SJSA1 (cell line): ENCODE measurements at regions not wholly inside any gene's neighbourhood (a gene's known extent, or its start where the extent isn't known, plus 50 kb on each side); places are given as distances from the start of the nearest gene placed in this dataset.
"Not testable (repeated sequence)": the region's sequence is repeated elsewhere in the genome, so short reads cannot be mapped to it uniquely, and the experiment has no call there.

Experiments
- DNase-seq, 2 experiments: peaks; one replicate each; pipeline ENCODE4 v3.0.0-alpha.2; 2015 to 2020; ENCODE audit warnings: low spot score in 2 of 2, low read depth in 1 of 2
- H3K27ac ChIP-seq: fragments of 250-450 bp; sonication (Bioruptor Pico); 2 replicates; pipeline ENCODE4 v1.5.1; 2020; ENCODE audit warnings: mild to moderate bottlenecking, moderate library complexity
- H3K27me3 ChIP-seq: fragments of 250-450 bp; sonication (Bioruptor Pico); replicated peaks from 2 replicates; pipeline ENCODE4 v1.5.1; 2020; ENCODE audit warnings: mild to moderate bottlenecking, moderate library complexity
- H3K36me3 ChIP-seq: fragments of 250-450 bp; sonication (Bioruptor Pico); 2 replicates; pipeline ENCODE4 v1.5.1; 2020; ENCODE audit warnings: mild to moderate bottlenecking
- H3K4me1 ChIP-seq: fragments of 250-450 bp; sonication (Bioruptor Pico); replicated peaks from 2 replicates; pipeline ENCODE4 v1.6.1; 2021; ENCODE audit warnings: mild to moderate bottlenecking
- H3K4me3 ChIP-seq: fragments of 250-450 bp; sonication (Bioruptor Pico); 2 replicates; pipeline ENCODE4 v1.5.1; 2020; ENCODE audit warnings: mild to moderate bottlenecking
- H3K9me3 ChIP-seq: fragments of 250-450 bp; sonication (Bioruptor Pico); replicated peaks from 2 replicates; pipeline ENCODE4 v1.5.1; 2020; ENCODE audit warnings: mild to moderate bottlenecking

DNA sequence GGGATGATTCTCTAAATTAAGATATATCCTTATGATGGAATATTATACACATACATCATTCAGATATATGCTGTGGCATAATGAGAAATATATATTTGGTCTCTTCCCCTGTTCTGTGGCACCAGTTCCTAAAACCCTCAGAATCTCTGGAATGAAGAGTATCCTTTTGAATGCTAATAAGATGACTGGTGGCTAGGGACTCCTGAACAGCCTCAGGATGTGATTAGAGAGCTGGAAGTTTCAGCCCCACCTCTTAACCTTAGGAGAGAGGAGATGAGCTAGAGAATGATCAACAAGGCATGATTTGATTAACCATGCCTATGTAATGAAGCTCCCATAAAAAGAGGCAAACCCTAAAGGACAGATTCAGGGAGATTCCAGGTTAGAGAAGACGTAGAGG lies 632.0 kb downstream of the IQCM start:
- Histone ChIP-seq H3K4me1 (no peaks in the 10 kb centered on the region), H3K9me3 (no peaks in the 10 kb centered on the region), H3K36me3 (no peaks in the 10 kb centered on the region), H3K27me3 (0 out of 2 replicates have a peak, but pooled peaks cover 3% of the 10 kb centered on the region), H3K27ac (no peak overlapping the region), H3K4me3 (no peak overlapping the region)
- DNase-seq = no peak

DNA sequence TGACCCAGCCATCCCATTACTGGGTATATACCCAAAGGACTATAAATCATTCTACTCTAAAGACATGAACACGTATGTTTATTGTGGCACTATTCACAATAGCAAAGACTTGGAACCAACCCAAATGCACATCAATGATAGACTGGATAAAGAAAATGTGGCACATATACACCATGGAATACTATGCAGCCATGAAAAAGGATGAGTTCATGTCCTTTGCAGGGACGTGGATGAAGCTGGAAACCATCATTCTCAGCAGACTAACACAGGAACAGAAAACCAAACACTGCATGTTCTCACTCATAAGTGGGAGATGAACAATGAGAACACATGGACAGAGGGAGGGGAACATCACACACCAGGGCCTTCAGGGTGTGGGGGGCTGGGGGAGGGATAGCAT lies 634.2 kb downstream of the IQCM start:
- not testable (repeated sequence) for H3K4me1 ChIP-seq, H3K27me3 ChIP-seq, H3K4me3 ChIP-seq, H3K27ac ChIP-seq, H3K9me3 ChIP-seq, H3K36me3 ChIP-seq, DNase-seq

DNA sequence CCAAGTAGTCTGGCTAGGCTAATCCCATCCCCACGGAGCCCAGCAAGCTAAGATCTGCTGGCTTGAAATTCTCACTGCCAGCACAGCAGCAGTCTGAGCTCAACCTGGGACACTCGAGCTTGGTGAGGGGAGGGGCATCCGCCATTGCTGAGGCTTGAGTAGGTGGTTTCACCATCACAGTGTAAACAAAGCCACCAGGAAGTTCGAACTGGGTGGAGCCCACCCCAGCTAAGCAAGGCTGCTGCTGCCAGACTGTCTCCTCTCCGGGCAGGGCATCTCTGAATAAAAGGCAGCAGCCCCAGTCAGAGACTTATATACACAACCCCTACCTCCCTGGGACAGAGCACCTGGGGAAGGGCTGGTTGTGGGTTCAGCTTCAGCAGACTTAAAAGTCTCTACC lies 639.6 kb downstream of the IQCM start:
- H3K4me3 ChIP-seq = no peak overlapping the region

DNA sequence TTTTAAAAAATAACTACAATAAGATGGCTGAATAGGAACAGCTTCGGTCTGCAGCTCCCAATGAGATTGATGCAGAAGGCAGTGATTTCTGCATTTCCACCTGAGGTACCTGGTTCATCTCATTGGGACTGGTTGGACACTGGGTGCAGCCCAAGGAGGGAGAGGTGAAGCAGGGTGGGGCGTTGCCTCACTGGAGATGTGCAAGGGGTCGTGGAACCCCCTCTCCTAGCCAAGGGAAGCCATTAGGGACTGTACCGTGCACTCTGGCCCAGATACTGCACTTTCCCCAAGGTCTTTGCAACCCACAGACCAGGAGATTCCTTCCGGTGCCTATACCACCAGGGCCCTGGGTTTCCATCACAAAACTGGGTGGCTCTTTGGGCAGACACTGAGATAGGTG lies 640.1 kb downstream of the IQCM start:
- H3K36me3 ChIP-seq = no peaks in the 10 kb centered on the region

More for the DNA sequence above, 639.6 kb downstream of the IQCM start:
- no peaks in the 10 kb centered on the region; the same call in 1 of the 2 replicates for H3K4me1 ChIP-seq
- no peaks in the 10 kb centered on the region for H3K9me3 ChIP-seq
- H3K27me3 ChIP-seq = no peaks in the 10 kb centered on the region; the same call in none of the 2 replicates
- no peak overlapping the region for H3K27ac ChIP-seq
- H3K36me3 ChIP-seq = no peaks in the 10 kb centered on the region
- DNase-seq = no peak

DNA sequence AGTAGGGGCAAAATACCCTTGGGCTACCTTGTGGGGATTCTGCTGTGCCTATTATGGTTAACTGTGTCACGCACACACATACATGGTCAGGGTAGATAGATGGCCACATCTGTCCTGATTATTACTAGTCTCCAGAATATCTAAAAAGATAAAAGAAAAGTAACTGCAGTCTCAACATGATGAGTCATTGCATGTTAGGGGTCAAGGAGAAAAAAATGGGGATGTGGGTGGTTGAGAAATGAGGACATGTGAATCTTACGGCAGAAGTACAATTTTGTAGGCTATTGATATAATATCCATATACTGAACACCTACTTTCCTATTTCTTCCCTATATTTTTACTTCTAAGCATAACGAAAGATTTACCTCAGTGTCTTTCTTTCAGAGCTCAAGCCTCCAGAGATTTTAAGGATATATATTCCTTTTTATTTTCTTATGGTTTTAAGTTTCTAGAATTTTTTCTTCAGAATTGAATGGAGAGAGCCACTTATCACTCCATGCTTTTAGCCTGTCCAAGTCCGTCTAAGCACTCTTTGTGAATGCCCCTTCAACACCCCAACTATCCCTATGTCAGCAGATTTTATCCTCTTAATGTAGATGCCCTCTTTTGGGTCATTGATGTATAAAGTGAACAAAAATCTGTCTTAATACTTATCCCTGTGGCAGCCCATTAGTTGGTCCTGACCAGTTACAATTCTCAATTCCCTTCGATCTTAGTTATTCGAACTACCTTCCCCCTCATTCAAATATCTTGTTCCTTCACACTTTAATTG lies 642.2 kb downstream of the IQCM start:
- H3K9me3 ChIP-seq = no peaks in the 10 kb centered on the region
- no peak overlapping the region for H3K4me3 ChIP-seq
- DNase-seq = no peak
- H3K27ac ChIP-seq = no peak overlapping the region
- H3K27me3 ChIP-seq = no peaks in the 10 kb centered on the region; the same call in none of the 2 replicates
- H3K36me3 ChIP-seq = no peaks in the 10 kb centered on the region
- no peaks in the 10 kb centered on the region; the same call in 1 of the 2 replicates for H3K4me1 ChIP-seq

More for the DNA sequence above, 640.1 kb downstream of the IQCM start:
- Histone ChIP-seq H3K27ac (no peak overlapping the region), H3K9me3 (no peaks in the 10 kb centered on the region), H3K4me3 (no peak overlapping the region), H3K4me1 (no peaks in the 10 kb centered on the region; the same call in 1 of the 2 replicates), H3K27me3 (no peaks in the 10 kb centered on the region; the same call in none of the 2 replicates)
- no peak for DNase-seq

DNA sequence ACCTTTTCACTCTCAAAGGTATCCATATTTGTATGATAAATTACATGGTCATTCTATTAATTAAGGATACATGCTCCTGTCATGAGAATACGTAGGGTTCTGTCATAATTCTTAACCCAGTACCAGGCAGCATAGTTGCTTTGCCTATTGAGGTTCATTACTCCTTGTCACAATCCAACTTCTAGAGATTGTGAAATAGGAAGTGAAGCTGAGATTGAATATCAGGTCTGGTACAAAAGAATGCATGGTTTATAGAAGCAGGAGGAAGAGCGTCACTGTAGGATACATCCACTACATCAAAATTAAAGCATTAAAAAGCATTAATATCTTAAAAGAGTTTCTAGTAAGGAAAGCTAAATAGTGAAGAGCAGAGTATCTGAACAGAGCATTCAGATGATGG lies 647.0 kb downstream of the IQCM start:
- Histone ChIP-seq H3K4me1 (peaks cover 14% of the 10 kb centered on the region), H3K9me3 (no peaks in the 10 kb centered on the region), H3K27ac (no peak overlapping the region), H3K36me3 (no peaks in the 10 kb centered on the region), H3K4me3 (no peak overlapping the region), H3K27me3 (no peaks in the 10 kb centered on the region; the same call in none of the 2 replicates)
- DNase-seq = no peak

DNA sequence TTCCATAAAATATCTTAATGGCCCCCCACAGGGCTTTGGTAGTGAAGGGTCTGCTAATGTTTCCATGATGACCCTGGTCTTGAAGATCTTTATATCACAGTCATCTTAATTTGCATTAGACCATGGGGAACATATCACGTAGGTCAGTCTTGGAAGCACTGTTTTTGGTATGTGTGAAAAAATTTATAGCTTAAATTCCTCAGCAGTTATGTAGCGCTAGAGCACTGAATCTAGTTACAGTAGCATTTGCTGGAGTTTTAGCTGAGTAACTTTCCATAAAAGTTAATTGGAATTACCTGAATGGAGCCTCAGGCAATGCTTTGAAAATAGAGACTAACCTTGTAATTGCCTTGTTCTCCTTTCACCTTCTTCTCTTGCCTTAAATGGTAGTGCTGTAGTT lies 648.8 kb downstream of the IQCM start:
- peaks cover 21% of the 10 kb centered on the region for H3K4me1 ChIP-seq
- DNase-seq = no peak
- H3K27ac ChIP-seq = no peak overlapping the region
- H3K9me3 ChIP-seq = no peaks in the 10 kb centered on the region
- H3K4me3 ChIP-seq = no peak overlapping the region
- H3K27me3 ChIP-seq = no peaks in the 10 kb centered on the region
- no peaks in the 10 kb centered on the region for H3K36me3 ChIP-seq

DNA sequence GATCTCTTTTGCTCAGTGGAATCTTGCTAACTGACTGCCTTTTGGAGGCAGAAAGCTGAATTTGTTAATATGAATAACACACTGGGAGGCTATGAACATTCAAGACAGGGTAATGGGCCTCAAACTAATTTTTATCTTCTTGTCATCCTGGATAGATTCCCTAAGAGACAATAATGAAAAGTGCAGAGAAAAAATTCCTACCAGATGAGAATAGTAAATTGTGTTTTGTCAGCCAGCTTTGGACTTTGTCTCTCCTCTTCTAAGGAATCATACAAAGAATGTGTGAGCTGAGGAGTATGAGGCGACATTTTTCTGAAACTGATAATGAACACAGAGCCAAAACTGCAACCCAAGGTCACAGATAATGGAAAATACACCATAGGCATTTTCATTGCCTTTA lies 649.3 kb downstream of the IQCM start:
- Histone ChIP-seq H3K4me1 (peaks cover 21% of the 10 kb centered on the region), H3K27me3 (no peaks in the 10 kb centered on the region), H3K4me3 (no peak overlapping the region), H3K9me3 (no peaks in the 10 kb centered on the region), H3K27ac (no peak overlapping the region), H3K36me3 (no peaks in the 10 kb centered on the region)
- no peak for DNase-seq

DNA sequence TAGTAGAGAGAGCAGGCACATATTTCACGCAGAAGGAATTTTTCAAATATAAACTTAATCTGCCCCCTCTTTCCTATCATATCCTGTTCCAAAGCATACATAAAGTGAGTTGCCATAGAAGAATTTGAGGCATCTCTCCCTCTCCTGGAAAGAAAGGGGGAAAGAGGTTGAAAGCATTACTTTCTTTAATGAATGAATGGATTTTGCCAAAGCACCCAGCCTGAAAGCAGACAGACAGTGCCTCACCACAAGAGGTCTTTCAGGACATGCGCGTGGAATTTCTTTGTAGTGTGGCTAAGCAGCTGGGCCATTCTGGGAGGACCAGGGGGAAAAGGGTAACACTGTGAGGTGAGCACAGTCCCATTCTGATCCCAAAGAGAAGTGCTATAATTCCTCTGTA lies 651.4 kb downstream of the IQCM start:
- Histone ChIP-seq H3K36me3 (no peaks in the 10 kb centered on the region), H3K27me3 (no peaks in the 10 kb centered on the region), H3K9me3 (no peaks in the 10 kb centered on the region), H3K4me3 (no peak overlapping the region), H3K4me1 (peaks cover 21% of the 10 kb centered on the region), H3K27ac (peak overlapping the region; percentile 86)
- peak; percentile 73 to 82 for DNase-seq

DNA sequence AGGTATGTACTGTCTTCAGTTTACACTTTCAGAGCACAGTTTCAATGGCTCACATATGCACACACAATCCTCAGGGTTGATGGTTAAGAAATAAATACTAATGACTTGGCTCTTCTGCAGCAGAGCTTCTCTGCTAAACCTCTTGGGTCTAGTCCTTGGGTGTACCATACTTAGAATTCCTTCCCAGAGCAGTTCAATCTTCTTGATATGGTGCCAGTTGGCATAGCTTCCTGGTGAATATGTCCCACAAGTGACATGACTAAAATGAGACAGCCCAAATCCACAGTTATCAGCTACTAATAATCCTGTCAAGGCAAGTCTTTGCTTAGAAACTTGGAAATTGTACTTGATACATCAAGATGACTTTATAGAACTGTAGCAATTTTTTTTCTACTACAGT lies 654.4 kb downstream of the IQCM start:
- DNase-seq = no peak
- peaks cover 21% of the 10 kb centered on the region for H3K4me1 ChIP-seq
- H3K9me3 ChIP-seq = no peaks in the 10 kb centered on the region
- H3K4me3 ChIP-seq = no peak overlapping the region
- H3K27me3 ChIP-seq = no peaks in the 10 kb centered on the region
- H3K36me3 ChIP-seq = no peaks in the 10 kb centered on the region
- no peak overlapping the region for H3K27ac ChIP-seq

DNA sequence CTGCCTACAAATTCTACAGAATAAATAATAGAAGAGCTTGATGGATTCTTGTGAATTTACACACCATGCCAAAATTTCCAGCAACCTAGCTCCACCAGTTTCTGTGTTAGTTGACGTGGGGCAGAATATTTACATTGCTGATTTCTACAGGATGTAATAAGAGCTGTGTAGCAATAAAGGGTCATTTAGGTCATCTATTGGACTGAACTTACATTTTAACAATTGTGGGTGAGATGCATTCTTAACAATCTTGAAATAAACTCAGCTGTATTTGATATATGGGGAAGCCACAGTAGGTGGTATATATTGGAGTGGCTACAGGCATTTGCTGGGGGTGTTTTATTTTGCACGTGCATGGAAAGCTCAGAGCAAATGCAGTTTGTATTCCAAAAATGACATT lies 655.3 kb downstream of the IQCM start:
- Histone ChIP-seq H3K36me3 (no peaks in the 10 kb centered on the region), H3K27ac (no peak overlapping the region), H3K27me3 (no peaks in the 10 kb centered on the region), H3K4me1 (peaks cover 21% of the 10 kb centered on the region), H3K4me3 (no peak overlapping the region), H3K9me3 (no peaks in the 10 kb centered on the region)
- DNase-seq = no peak

DNA sequence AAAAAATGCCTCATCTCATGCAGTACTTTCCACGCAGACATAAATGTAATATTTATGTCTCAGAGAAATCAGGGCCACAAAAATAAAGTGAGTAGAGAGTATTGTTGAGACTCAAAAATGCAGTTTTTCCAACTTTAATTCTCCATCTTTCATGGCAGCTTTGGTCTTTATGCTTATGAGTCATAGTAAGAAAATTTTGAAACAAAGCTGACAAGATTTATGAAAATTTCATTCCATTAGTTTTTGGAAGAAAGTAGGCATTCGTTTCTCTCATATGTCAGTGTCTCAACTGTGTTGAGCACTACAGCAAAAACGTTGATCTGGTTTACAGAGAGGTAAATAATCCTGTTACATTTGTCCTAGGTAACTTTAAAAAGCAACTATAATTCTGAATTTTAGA lies 656.8 kb downstream of the IQCM start:
- no peaks in the 10 kb centered on the region for H3K27me3 ChIP-seq
- H3K36me3 ChIP-seq = no peaks in the 10 kb centered on the region
- no peaks in the 10 kb centered on the region for H3K9me3 ChIP-seq
- no peak overlapping the region for H3K27ac ChIP-seq
- peaks cover 8% of the 10 kb centered on the region for H3K4me1 ChIP-seq
- no peak overlapping the region for H3K4me3 ChIP-seq
- DNase-seq = no peak

DNA sequence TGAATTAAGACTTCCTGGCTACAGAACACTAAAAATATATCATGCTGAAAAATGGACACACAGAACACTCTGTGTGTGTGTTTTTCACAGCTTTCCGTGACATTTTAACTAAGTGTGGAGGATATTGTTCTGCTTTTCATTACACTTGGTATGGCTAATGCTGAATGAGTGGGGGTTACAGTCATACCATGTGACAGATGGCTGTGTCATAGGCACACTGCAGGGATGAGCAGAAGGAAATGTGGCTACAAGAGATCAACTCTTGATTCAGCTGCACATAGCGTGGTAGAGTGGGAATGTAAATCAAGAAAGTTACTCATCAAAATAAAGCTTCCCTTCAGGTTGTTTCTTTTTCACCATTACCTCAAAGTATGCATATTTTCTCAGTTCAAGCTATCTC lies 669.8 kb downstream of the IQCM start:
- no peak overlapping the region for H3K27ac ChIP-seq
- H3K36me3 ChIP-seq = no peaks in the 10 kb centered on the region
- no peaks in the 10 kb centered on the region for H3K9me3 ChIP-seq
- peaks cover 9% of the 10 kb centered on the region for H3K4me1 ChIP-seq
- peak; percentile 35 to 48 for DNase-seq
- H3K27me3 ChIP-seq = no peaks in the 10 kb centered on the region
- H3K4me3 ChIP-seq = no peak overlapping the region

DNA sequence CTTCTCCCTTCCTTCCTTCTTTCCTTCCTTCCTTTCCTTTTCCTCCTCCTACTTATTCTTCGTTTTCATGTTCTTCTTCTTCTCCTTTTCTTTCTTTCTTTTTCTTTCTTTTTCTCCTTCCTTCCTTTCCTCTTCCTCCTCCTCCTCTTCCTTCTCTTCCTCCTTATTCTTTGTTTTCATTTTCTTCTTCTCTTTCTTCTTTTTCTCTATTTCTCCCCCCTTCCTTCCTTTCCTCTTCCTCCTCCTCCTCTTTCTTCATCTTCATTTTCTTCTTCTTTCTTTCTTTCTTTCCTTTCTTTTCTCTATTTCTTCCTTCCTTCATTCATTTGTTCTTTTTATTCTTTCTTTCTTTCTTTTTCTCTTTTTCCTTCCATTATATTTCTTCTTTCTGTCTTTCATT lies 671.6 kb downstream of the IQCM start:
- Histone ChIP-seq H3K4me1 (peaks cover 13% of the 10 kb centered on the region), H3K36me3 (no peaks in the 10 kb centered on the region), H3K4me3 (no peak overlapping the region), H3K9me3 (no peaks in the 10 kb centered on the region), H3K27me3 (no peaks in the 10 kb centered on the region), H3K27ac (no peak overlapping the region)
- DNase-seq = no peak

DNA sequence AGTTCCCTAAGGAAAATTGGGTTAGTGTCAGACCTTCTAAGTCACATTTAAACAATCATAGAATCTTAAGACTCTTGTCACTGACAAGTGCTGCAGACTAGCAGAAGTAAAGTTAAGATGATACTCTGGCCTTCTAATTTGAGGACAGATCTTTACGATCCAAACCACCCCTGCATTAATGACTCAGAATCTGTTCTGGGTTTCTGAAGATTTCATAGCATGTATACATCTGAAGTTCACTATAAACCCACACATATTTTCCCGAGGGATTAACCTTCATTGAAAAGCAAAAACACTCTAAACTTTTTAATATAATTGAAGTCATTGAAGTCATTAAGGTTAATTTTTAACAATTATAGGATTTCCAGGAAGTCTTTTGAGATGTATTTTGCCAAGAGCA lies 674.3 kb downstream of the IQCM start:
- Histone ChIP-seq H3K9me3 (no peaks in the 10 kb centered on the region; the same call in 1 of the 2 replicates), H3K27ac (no peak overlapping the region), H3K4me1 (peaks cover 18% of the 10 kb centered on the region), H3K4me3 (no peak overlapping the region), H3K36me3 (no peaks in the 10 kb centered on the region), H3K27me3 (no peaks in the 10 kb centered on the region)
- DNase-seq = no peak
